ENCODE measurements at regions not wholly inside any gene's neighbourhood (a gene's known extent, or its start where the extent isn't known, plus 50 kb on each side); places are given as distances from the start of the nearest gene placed in this dataset.

- Histone ChIP-seq H3K9me3 (ENCODE audit: control insufficient read depth, low read depth, low read length) (no peaks in the 10 kb centered on the region), H3K4me3 (ENCODE audit: low read length) (no peak overlapping the region), H3K36me3 (ENCODE audit: control insufficient read depth, insufficient read depth, low read length) (no peaks in the 10 kb centered on the region), H3K27ac (ENCODE audit: low read length) (no peak overlapping the region), H3K27me3 (ENCODE audit: control insufficient read depth, insufficient read depth, low read length) (no peaks in the 10 kb centered on the region), H3K4me1 (ENCODE audit: control insufficient read depth, insufficient read depth, low read length) (no peaks in the 10 kb centered on the region)
- 92% methylated on average over 2 of the region's 4 CpGs for WGBS (ENCODE audit: insufficient coverage, low lambda C conversion rate)
- DNase-seq: no peak
Observed at GRCh38 chr20:4418141-4418540, 169.1 kb upstream of the ADRA1D start.

GRCh38 chr20:4415281-4415680 lies 166.2 kb upstream of the ADRA1D start:
- no peak overlapping the region for H3K27ac ChIP-seq (ENCODE audit: low read length)
- H3K36me3 ChIP-seq (ENCODE audit: control insufficient read depth, insufficient read depth, low read length): no peaks in the 10 kb centered on the region
- no peaks in the 10 kb centered on the region for H3K27me3 ChIP-seq (ENCODE audit: control insufficient read depth, insufficient read depth, low read length)
- no CpG with 5 or more reads among the region's 5 CpGs for WGBS (ENCODE audit: insufficient coverage, low lambda C conversion rate)
- no peaks in the 10 kb centered on the region for H3K9me3 ChIP-seq (ENCODE audit: control insufficient read depth, low read depth, low read length)
- no peaks in the 10 kb centered on the region for H3K4me1 ChIP-seq (ENCODE audit: control insufficient read depth, insufficient read depth, low read length)
- H3K4me3 ChIP-seq (ENCODE audit: low read length): no peak overlapping the region
- no peak for DNase-seq

- no peak overlapping the region for H3K4me3 ChIP-seq (ENCODE audit: low read length)
- no peaks in the 10 kb centered on the region for H3K9me3 ChIP-seq (ENCODE audit: control insufficient read depth, low read depth, low read length)
- no peak overlapping the region for H3K27ac ChIP-seq (ENCODE audit: low read length)
- no peak for DNase-seq
- H3K4me1 ChIP-seq (ENCODE audit: control insufficient read depth, insufficient read depth, low read length): no peaks in the 10 kb centered on the region
- no peaks in the 10 kb centered on the region for H3K36me3 ChIP-seq (ENCODE audit: control insufficient read depth, insufficient read depth, low read length)
- WGBS (ENCODE audit: insufficient coverage, low lambda C conversion rate): 91% methylated on average over 4 of the region's 8 CpGs
- H3K27me3 ChIP-seq (ENCODE audit: control insufficient read depth, insufficient read depth, low read length): no peaks in the 10 kb centered on the region
Observed at GRCh38 chr20:4413314-4414049, 164.4 kb upstream of the ADRA1D start.

- no peak for DNase-seq
- no peaks in the 10 kb centered on the region for H3K4me1 ChIP-seq (ENCODE audit: control insufficient read depth, insufficient read depth, low read length)
- H3K36me3 ChIP-seq (ENCODE audit: control insufficient read depth, insufficient read depth, low read length): no peaks in the 10 kb centered on the region
- no peak overlapping the region for H3K4me3 ChIP-seq (ENCODE audit: low read length)
- WGBS (ENCODE audit: insufficient coverage, low lambda C conversion rate): no CpG with 5 or more reads among the region's 1 CpG
- no peaks in the 10 kb centered on the region for H3K9me3 ChIP-seq (ENCODE audit: control insufficient read depth, low read depth, low read length)
- no peak overlapping the region for H3K27ac ChIP-seq (ENCODE audit: low read length)
- H3K27me3 ChIP-seq (ENCODE audit: control insufficient read depth, insufficient read depth, low read length): no peaks in the 10 kb centered on the region
Observed at GRCh38 chr20:4412216-4412615, 163.1 kb upstream of the ADRA1D start.

GRCh38 chr20:4411744-4412143 lies 162.7 kb upstream of the ADRA1D start:
- no peaks in the 10 kb centered on the region for H3K27me3 ChIP-seq (ENCODE audit: control insufficient read depth, insufficient read depth, low read length)
- no peaks in the 10 kb centered on the region for H3K4me1 ChIP-seq (ENCODE audit: control insufficient read depth, insufficient read depth, low read length)
- H3K4me3 ChIP-seq (ENCODE audit: low read length): no peak overlapping the region
- DNase-seq: no peak
- H3K9me3 ChIP-seq (ENCODE audit: control insufficient read depth, low read depth, low read length): no peaks in the 10 kb centered on the region
- no peak overlapping the region for H3K27ac ChIP-seq (ENCODE audit: low read length)
- H3K36me3 ChIP-seq (ENCODE audit: control insufficient read depth, insufficient read depth, low read length): no peaks in the 10 kb centered on the region
- WGBS (ENCODE audit: insufficient coverage, low lambda C conversion rate): no CpG with 5 or more reads among the region's 4 CpGs

- no peaks in the 10 kb centered on the region for H3K27me3 ChIP-seq (ENCODE audit: control insufficient read depth, insufficient read depth, low read length)
- no peaks in the 10 kb centered on the region for H3K4me1 ChIP-seq (ENCODE audit: control insufficient read depth, insufficient read depth, low read length)
- H3K27ac ChIP-seq (ENCODE audit: low read length): no peak overlapping the region
- no peak overlapping the region for H3K4me3 ChIP-seq (ENCODE audit: low read length)
- WGBS (ENCODE audit: insufficient coverage, low lambda C conversion rate): 95% methylated on average over 2 of the region's 4 CpGs
- H3K9me3 ChIP-seq (ENCODE audit: control insufficient read depth, low read depth, low read length): no peaks in the 10 kb centered on the region
- no peak for DNase-seq
- H3K36me3 ChIP-seq (ENCODE audit: control insufficient read depth, insufficient read depth, low read length): no peaks in the 10 kb centered on the region
Observed at GRCh38 chr20:4406627-4407026, 157.5 kb upstream of the ADRA1D start.

- Histone ChIP-seq H3K4me1 (ENCODE audit: control insufficient read depth, insufficient read depth, low read length) (no peaks in the 10 kb centered on the region), H3K27ac (ENCODE audit: low read length) (no peak overlapping the region), H3K4me3 (ENCODE audit: low read length) (no peak overlapping the region), H3K9me3 (ENCODE audit: control insufficient read depth, low read depth, low read length) (no peaks in the 10 kb centered on the region), H3K27me3 (ENCODE audit: control insufficient read depth, insufficient read depth, low read length) (no peaks in the 10 kb centered on the region), H3K36me3 (ENCODE audit: control insufficient read depth, insufficient read depth, low read length) (no peaks in the 10 kb centered on the region)
- WGBS (ENCODE audit: insufficient coverage, low lambda C conversion rate): no CpG with 5 or more reads among the region's 3 CpGs
- DNase-seq: no peak
Observed at GRCh38 chr20:4401601-4402000, 152.5 kb upstream of the ADRA1D start.

- Histone ChIP-seq H3K27me3 (ENCODE audit: control insufficient read depth, insufficient read depth, low read length) (no peaks in the 10 kb centered on the region), H3K4me3 (ENCODE audit: low read length) (no peak overlapping the region), H3K4me1 (ENCODE audit: control insufficient read depth, insufficient read depth, low read length) (no peaks in the 10 kb centered on the region), H3K27ac (ENCODE audit: low read length) (no peak overlapping the region), H3K9me3 (ENCODE audit: control insufficient read depth, low read depth, low read length) (no peaks in the 10 kb centered on the region), H3K36me3 (ENCODE audit: control insufficient read depth, insufficient read depth, low read length) (no peaks in the 10 kb centered on the region)
- no CpG with 5 or more reads among the region's 4 CpGs for WGBS (ENCODE audit: insufficient coverage, low lambda C conversion rate)
- DNase-seq: no peak
Observed at GRCh38 chr20:4384961-4385360, 135.9 kb upstream of the ADRA1D start.

GRCh38 chr20:4383961-4384360 lies 134.9 kb upstream of the ADRA1D start:
- Histone ChIP-seq H3K27me3 (ENCODE audit: control insufficient read depth, insufficient read depth, low read length) (no peaks in the 10 kb centered on the region), H3K4me3 (ENCODE audit: low read length) (no peak overlapping the region), H3K4me1 (ENCODE audit: control insufficient read depth, insufficient read depth, low read length) (no peaks in the 10 kb centered on the region), H3K36me3 (ENCODE audit: control insufficient read depth, insufficient read depth, low read length) (no peaks in the 10 kb centered on the region), H3K9me3 (ENCODE audit: control insufficient read depth, low read depth, low read length) (no peaks in the 10 kb centered on the region), H3K27ac (ENCODE audit: low read length) (no peak overlapping the region)
- 66% methylated on average over 3 of the region's 5 CpGs for WGBS (ENCODE audit: insufficient coverage, low lambda C conversion rate)
- DNase-seq: no peak

- WGBS (ENCODE audit: insufficient coverage, low lambda C conversion rate): 70% methylated on average over 2 of the region's 4 CpGs
- Histone ChIP-seq H3K4me1 (ENCODE audit: control insufficient read depth, insufficient read depth, low read length) (no peaks in the 10 kb centered on the region), H3K27me3 (ENCODE audit: control insufficient read depth, insufficient read depth, low read length) (no peaks in the 10 kb centered on the region), H3K27ac (ENCODE audit: low read length) (no peak overlapping the region), H3K4me3 (ENCODE audit: low read length) (no peak overlapping the region), H3K9me3 (ENCODE audit: control insufficient read depth, low read depth, low read length) (no peaks in the 10 kb centered on the region), H3K36me3 (ENCODE audit: control insufficient read depth, insufficient read depth, low read length) (no peaks in the 10 kb centered on the region)
- DNase-seq: no peak
Observed at GRCh38 chr20:4375881-4376280, 126.8 kb upstream of the ADRA1D start.

GRCh38 chr20:4373454-4373853 lies 124.4 kb upstream of the ADRA1D start:
- no CpG with 5 or more reads among the region's 1 CpG for WGBS (ENCODE audit: insufficient coverage, low lambda C conversion rate)
- Histone ChIP-seq H3K27me3 (ENCODE audit: control insufficient read depth, insufficient read depth, low read length) (no peaks in the 10 kb centered on the region), H3K4me3 (ENCODE audit: low read length) (no peak overlapping the region)

More at GRCh38 chr20:4373454-4373853, 124.4 kb upstream of the ADRA1D start:
- no peaks in the 10 kb centered on the region for H3K9me3 ChIP-seq (ENCODE audit: control insufficient read depth, low read depth, low read length)
- no peak for DNase-seq
- H3K27ac ChIP-seq (ENCODE audit: low read length): no peak overlapping the region
- H3K4me1 ChIP-seq (ENCODE audit: control insufficient read depth, insufficient read depth, low read length): no peaks in the 10 kb centered on the region
- no peaks in the 10 kb centered on the region for H3K36me3 ChIP-seq (ENCODE audit: control insufficient read depth, insufficient read depth, low read length)
